K562 (cell line): ENCODE measurements at regions not wholly inside any gene's neighbourhood (a gene's known extent, or its start where the extent isn't known, plus 50 kb on each side); places are given as distances from the start of the nearest gene placed in this dataset.
"Not testable (repeated sequence)": the region's sequence is repeated elsewhere in the genome, so short reads cannot be mapped to it uniquely, and the experiment has no call there.

ENCODE experiments used
- ATAC-seq: fragments of 200-7000 bp; cut with Tn5 transposase; 3 replicates; pipeline ENCODE4 v1.9.1; 2020; ENCODE audit warnings: moderate library complexity
- BruUV-seq: library from RNA; stranded (reverse); fragments of 400-500 nt; replicated peaks from 2 replicates; lab custom pipeline; 2021; lab: Mats Ljungman, UMichigan
- CTCF ChIA-PET: fragments of 300-600 bp; formaldehyde crosslinking; extraction: SDS; loops from one replicate; lab custom pipeline; 2021; ENCODE audit warnings: low intra/inter-chr PET ratio; lab: Yijun Ruan, JAX
- POLR2A ChIA-PET: fragments of 300-600, 350-650 bp; sonication (Branson Sonifier 250); formaldehyde crosslinking; extraction: SDS; loops from one replicate; lab custom pipeline; 2021; ENCODE audit warnings: antibody characterized with exemption, inconsistent platforms; lab: Yijun Ruan, JAX
- DNase-seq, 4 experiments: peaks; one replicate each; pipeline versions ENCODE4 v3.0.0 to v3.0.0-alpha.2; 2011 to 2018; ENCODE audit warnings: low spot score in 3 of 4, mixed read lengths in 3 of 4; ENCODE audit errors: extremely low read depth in 1 of 4
- FAIRE-seq: peaks from 2 replicates; lab custom pipeline; 2011; peaks lifted over from hg19 to GRCh38; lab: Jason Lieb, UNC
- H2AFZ ChIP-seq: 2 replicates; pipeline ENCODE4 v1.6.0; 2011; ENCODE audit warnings: low read depth, low read length, control low read depth, inconsistent platforms
- H3K27ac ChIP-seq: fragments of 200-600 bp; 3 replicates; pipeline ENCODE4 v1.8.0; 2011; ENCODE audit warnings: low read depth, mild to moderate bottlenecking, control low read depth, inconsistent platforms, low read length, moderate library complexity, mixed read lengths; ENCODE audit errors: extremely low read depth
- H3K27me3 ChIP-seq, 2 experiments: fragments of 300-600 bp in 1 of 2; 2 replicates in 1 of 2; 3 replicates in 1 of 2; pipeline versions ENCODE4 v1.6.0 to v1.8.0; 2011; ENCODE audit warnings: inconsistent platforms in 2 of 2, low read length in 2 of 2, mild to moderate bottlenecking in 1 of 2, mixed read lengths in 1 of 2, moderate library complexity in 1 of 2; ENCODE audit not compliant: control insufficient read depth in 2 of 2, insufficient read depth in 2 of 2
- H3K36me3 ChIP-seq: fragments of 300-600 bp; 3 replicates; pipeline ENCODE4 v1.8.0; 2011; ENCODE audit warnings: mild to moderate bottlenecking, low read length, inconsistent platforms; ENCODE audit not compliant: control insufficient read depth, insufficient read depth
- H3K4me1 ChIP-seq, 2 experiments: fragments of 200-600 bp in 1 of 2; replicated peaks in 1 of 2; 2 replicates in 1 of 2; 3 replicates in 1 of 2; pipeline versions ENCODE4 v1.5.1 to v1.8.0; 2011; ENCODE audit warnings: inconsistent platforms in 2 of 2, low read length in 2 of 2, mild to moderate bottlenecking in 1 of 2, mixed read lengths in 1 of 2, moderate library complexity in 1 of 2; ENCODE audit not compliant: control insufficient read depth in 2 of 2, insufficient read depth in 2 of 2
- H3K4me2 ChIP-seq: 2 replicates; pipeline ENCODE4 v1.6.1; 2011; ENCODE audit warnings: low read length, control low read depth, inconsistent platforms, mixed read lengths; ENCODE audit not compliant: insufficient read depth
- H3K4me3 ChIP-seq: fragments of 200-600 bp; sonication (generic), shearing (Covaris generic); 2 replicates; pipeline ENCODE4 v1.5.1; 2016; ENCODE audit warnings: control low read depth, inconsistent platforms
- H3K79me2 ChIP-seq: fragments of 200-600 bp; 3 replicates; pipeline ENCODE4 v1.8.0; 2011; ENCODE audit warnings: low read length, inconsistent platforms; ENCODE audit not compliant: control insufficient read depth, insufficient read depth
- H3K9ac ChIP-seq, 2 experiments: 2 replicates each; pipeline versions ENCODE4 v1.6.0 to v1.6.1; 2011; ENCODE audit warnings: low read depth in 2 of 2, low read length in 2 of 2, control low read depth in 1 of 2, inconsistent platforms in 1 of 2, mild to moderate bottlenecking in 1 of 2, mixed read lengths in 1 of 2; ENCODE audit not compliant: insufficient read depth in 1 of 2
- H3K9me1 ChIP-seq: one replicate; pipeline ENCODE4 v1.6.0; 2011; ENCODE audit warnings: inconsistent platforms, mild to moderate bottlenecking, low read length, moderate library complexity; ENCODE audit not compliant: control insufficient read depth, insufficient read depth
- H3K9me3 ChIP-seq: replicated peaks from 2 replicates; pipeline ENCODE4 v1.5.1; 2011; ENCODE audit warnings: low read depth, low read length, inconsistent platforms; ENCODE audit not compliant: control insufficient read depth, insufficient read depth
- H4K20me1 ChIP-seq: replicated peaks from 2 replicates; pipeline ENCODE4 v1.6.1; 2011; ENCODE audit warnings: low read length, inconsistent platforms, mixed read lengths; ENCODE audit not compliant: control insufficient read depth, insufficient read depth
- C11orf30 ChIP-seq: fragments of 450-650 bp; IDR thresholded peaks from 2 replicates; pipeline ENCODE4 v1.6.1; 2016; ENCODE audit warnings: low read depth, mild to moderate bottlenecking
- CEBPG ChIP-seq, 3 experiments: fragments of 200-800 bp in 1 of 3; sonication (Bioruptor generic) in 1 of 3; sonication (generic) in 1 of 3; formaldehyde crosslinking in 1 of 3; IDR thresholded peaks in 2 of 3; conservative IDR thresholded peaks in 1 of 3; 2 replicates each; pipeline versions ENCODE4 v1.6.1 to v1.8.0; 2016 to 2022; ENCODE audit warnings: missing compliant biosample characterization in 2 of 3, missing genetic modification characterization in 2 of 3, mild to moderate bottlenecking in 1 of 3, missing genetic modification reagents in 1 of 3
- MAFF ChIP-seq: IDR thresholded peaks from 2 replicates; pipeline ENCODE4 v1.6.1; 2012; ENCODE audit warnings: low read length, improper control_type of control experiment
- MAFG ChIP-seq: fragments of 450-650 bp; conservative IDR thresholded peaks from 2 replicates; pipeline ENCODE4 v1.6.1; 2016; ENCODE audit warnings: missing genetic modification characterization, missing compliant biosample characterization
- MAFK ChIP-seq: IDR thresholded peaks from 2 replicates; pipeline ENCODE4 v1.6.1; 2011; ENCODE audit warnings: low read length, improper control_type of control experiment
- NCOA2 ChIP-seq, 2 experiments: fragments of 450-650 bp; IDR thresholded peaks; 2 replicates each; pipeline ENCODE4 v1.6.1; 2018; ENCODE audit warnings: mild to moderate bottlenecking in 2 of 2, moderate library complexity in 1 of 2; ENCODE audit not compliant: partially characterized antibody in 2 of 2
- SAFB2 ChIP-seq: fragments of 200-400 bp; formaldehyde crosslinking; IDR thresholded peaks from 2 replicates; pipeline ENCODE4 v1.6.1; 2018; ENCODE audit warnings: borderline replicate concordance, low read length, low read depth, moderate library complexity; ENCODE audit not compliant: severe bottlenecking
- SAP30 ChIP-seq: fragments of 200-600 bp; sonication (generic); IDR thresholded peaks from 2 replicates; pipeline ENCODE4 v1.6.1; 2012; ENCODE audit warnings: borderline replicate concordance, low read depth, mild to moderate bottlenecking, moderate library complexity, low read length, control low read depth, inconsistent platforms; ENCODE audit not compliant: insufficient read depth, poor library complexity, severe bottlenecking
- SREBF2 ChIP-seq: sonication (generic); formaldehyde crosslinking; IDR thresholded peaks from 2 replicates; pipeline ENCODE4 v1.4.0; 2020; ENCODE audit warnings: mild to moderate bottlenecking, missing genetic modification reagents
- ZNF316 ChIP-seq: fragments of 450-650 bp; IDR thresholded peaks from 2 replicates; pipeline ENCODE4 v1.6.1; 2016
- WGBS: fragments of 100-300 bp; shearing (Covaris generic); methylation state at CpG from one replicate; pipeline ENCODE4 v1.1.6; 2016; ENCODE audit warnings: low coverage, mixed read lengths; ENCODE audit not compliant: insufficient coverage; ENCODE audit errors: missing lambda C conversion rate; 5-methylcytosine and 5-hydroxymethylcytosine counted together
- in situ Hi-C: fragments of 300-500 bp; cut with MboI; formaldehyde crosslinking; loops from 4 replicates; pipeline ENCODE4 v1.15.0; 2018; ENCODE audit warnings: inconsistent platforms, mixed read lengths
- intact Hi-C: fragments of 100-400 bp; cut with micrococcal nuclease; formaldehyde crosslinking; loops from 2 replicates; pipeline ENCODE4 v1.14.2; 2022

DNA sequence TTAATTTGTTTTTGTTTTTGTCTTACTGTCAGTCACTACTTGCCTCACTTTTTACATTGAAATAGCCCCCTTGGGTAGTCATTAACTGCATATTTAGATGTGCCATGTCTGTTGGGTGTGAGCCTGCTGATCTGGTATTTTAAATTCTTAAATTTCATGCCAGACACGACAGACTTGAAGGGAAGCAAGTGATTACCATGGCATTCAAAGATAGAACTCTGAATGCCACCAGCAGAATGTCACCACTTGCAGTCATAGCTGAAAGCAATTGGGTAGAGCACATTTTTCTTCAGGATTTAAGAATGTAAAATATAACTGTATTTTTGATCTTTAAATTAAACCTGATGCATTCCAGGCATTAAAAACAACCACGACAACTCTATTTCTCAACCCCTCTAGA is 396.5 kb upstream of the ATP10A start:
- no peak for FAIRE-seq
- no TSS peak for BruUV-seq
- H3K4me2 ChIP-seq = no peak overlapping the region
- no peaks in the 10 kb centered on the region for H3K79me2 ChIP-seq
- H4K20me1 ChIP-seq = 0 out of 2 replicates have a peak, but pooled peaks cover 3% of the 10 kb centered on the region
- no peaks in the 10 kb centered on the region for H3K27me3 ChIP-seq
- DNase-seq = no peak
- ChIA-PET CTCF (no interaction called here), POLR2A (no interaction called here)
- H3K9ac ChIP-seq = no peak overlapping the region
- no peak overlapping the region for H3K4me3 ChIP-seq
- 0% methylated on average over 2 of the region's 2 CpGs for WGBS
- TF ChIP-seq NCOA2 (IDR thresholded peaks at IDR 0.05; ENCODE audit: partially characterized antibody in 2 of 2) (no peak), CEBPG (CRISPR knock-in tag; IDR thresholded peaks at IDR 0.05) (no peak), CEBPG (tag; conservative IDR thresholded peaks at IDR 0.05 in 1 of 2, IDR thresholded peaks at IDR 0.05 in 1 of 2) (no peak), SAP30 (no peak), SAFB2 (no peak), SREBF2 (no peak)
- no peaks in the 10 kb centered on the region for H3K9me1 ChIP-seq
- in situ Hi-C loops (no loop called here), intact Hi-C loops (loop anchor here (5.0 to 10.0 kb wide), 2 partner anchors 75 to 752 kb away; no protein-coding TSS in a partner anchor)
- H3K9me3 ChIP-seq = no peaks in the 10 kb centered on the region
- no peak for ATAC-seq
- H3K4me1 ChIP-seq = no peaks in the 10 kb centered on the region
- H3K36me3 ChIP-seq = no peaks in the 10 kb centered on the region
- no peak overlapping the region for H2AFZ ChIP-seq
- H3K27ac ChIP-seq = no peak overlapping the region

DNA sequence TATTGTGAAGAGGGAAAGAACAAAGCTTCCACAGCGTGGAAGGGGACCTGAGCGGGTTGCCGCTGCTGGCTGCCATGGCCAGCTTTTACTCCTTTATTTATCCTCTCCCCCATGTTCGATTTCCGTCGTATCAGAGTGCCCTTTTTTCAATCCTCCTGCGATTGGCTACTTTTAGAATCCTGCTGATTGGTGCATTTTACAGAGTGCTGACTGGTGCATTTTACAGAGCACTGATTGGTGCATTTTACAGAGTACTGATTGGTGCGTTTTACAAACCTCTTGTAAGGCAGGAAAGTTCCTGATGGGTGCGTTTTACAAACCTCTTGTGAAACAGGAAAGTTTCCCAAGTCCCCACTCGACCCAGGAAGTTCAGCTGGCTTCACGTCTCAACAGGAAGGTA is 381.7 kb upstream of the ATP10A start:
- in situ Hi-C loops, DNase-seq, intact Hi-C loops, ATAC-seq, H3K79me2 ChIP-seq, H3K9ac ChIP-seq, CTCF ChIA-PET, H3K4me2 ChIP-seq, H2AFZ ChIP-seq, H4K20me1 ChIP-seq, H3K27ac ChIP-seq, H3K4me3 ChIP-seq, H3K4me1 ChIP-seq, FAIRE-seq, H3K9me1 ChIP-seq, H3K36me3 ChIP-seq, BruUV-seq, H3K9me3 ChIP-seq, H3K27me3 ChIP-seq, POLR2A ChIA-PET: not testable (repeated sequence)
- WGBS = 3% methylated on average over 11 of the region's 11 CpGs
- TF ChIP-seq MAFK = peak; percentile 56; the same call in 1 of the 2 replicates
- TF ChIP-seq MAFG (tag) = 0 out of 2 replicates have a peak, but pooled peaks have one; percentile 27
- peak; percentile 83 for TF ChIP-seq ZNF316
- peak; percentile 56; the same call in 1 of the 2 replicates for TF ChIP-seq C11orf30
- TF ChIP-seq MAFF = 0 out of 2 replicates have a peak, but pooled peaks have one; percentile 8
